Stimulated activated CD8-positive, alpha-beta memory T cell treated with anti-CD3 and anti-CD28 coated beads, Interleukin-2, amount 100 ng/mL, for 48 hours (primary cell): ENCODE measurements at regions not wholly inside any gene's neighbourhood (a gene's known extent, or its start where the extent isn't known, plus 50 kb on each side); places are given as distances from the start of the nearest gene placed in this dataset.

ENCODE experiments used
- DNase-seq, 2 donors: peaks; one replicate each; pipeline ENCODE4 v3.0.0-alpha.2; 2020; ENCODE audit warnings: low read depth in 2 of 2

DNA sequence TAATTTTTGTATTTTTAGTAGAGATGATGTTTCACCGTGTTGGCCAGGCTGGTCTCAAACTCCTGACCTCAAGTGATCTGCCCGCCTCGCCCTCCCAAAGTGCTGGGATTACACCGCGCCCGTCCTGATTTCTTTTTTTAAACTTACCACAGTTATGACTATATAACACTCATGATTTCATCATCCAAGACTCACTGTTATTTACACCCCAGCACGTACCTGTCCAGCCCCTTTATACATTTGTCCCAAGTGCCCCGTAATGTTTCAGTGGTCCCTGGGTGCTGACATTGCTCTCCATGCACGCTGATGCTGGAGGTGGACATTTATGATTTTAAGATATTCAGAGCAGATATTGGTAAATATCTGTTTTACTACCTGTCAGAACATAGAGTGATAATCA, 219.9 kb upstream of the GMDS start:
- no peak for DNase-seq

DNA sequence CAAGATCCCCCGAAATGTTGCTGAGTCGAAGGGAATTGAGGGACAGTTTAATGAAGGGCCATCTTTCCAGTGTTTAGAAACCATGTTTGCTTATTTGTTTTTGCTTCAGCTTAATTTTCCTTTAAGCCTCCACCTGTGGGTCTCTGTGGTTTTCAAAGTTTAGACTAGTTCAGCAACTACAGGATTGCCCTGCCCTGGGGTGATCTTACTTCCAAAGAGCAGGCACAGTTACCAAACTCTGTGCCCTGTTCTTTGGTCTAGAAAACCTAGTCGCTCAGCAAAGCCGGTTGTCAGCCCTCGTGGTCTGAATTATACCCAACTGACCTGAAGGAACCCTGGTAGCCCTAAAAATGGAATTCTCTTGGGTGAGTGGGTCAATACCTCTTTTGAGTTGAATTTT, 219.2 kb upstream of the GMDS start:
- no peak for DNase-seq

DNA sequence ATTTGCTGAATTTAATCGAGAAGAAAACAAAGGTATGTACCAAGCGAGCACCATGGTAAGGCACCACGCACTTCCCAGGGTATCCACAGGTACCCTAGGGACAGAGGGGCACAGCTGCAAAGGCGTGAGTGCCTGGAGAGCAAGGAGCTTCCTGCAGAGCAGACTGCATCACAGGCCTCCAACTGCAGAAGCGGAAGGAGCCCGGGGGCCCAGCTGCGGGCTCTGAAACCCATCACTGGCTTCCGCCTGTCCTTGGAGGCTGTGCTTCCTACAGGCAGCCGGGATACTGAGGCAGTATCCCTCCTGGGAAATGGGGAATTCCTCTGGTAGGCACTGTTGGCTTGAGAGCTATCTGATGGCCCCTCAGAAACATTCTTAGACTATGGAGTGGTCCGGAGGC, 217.4 kb upstream of the GMDS start:
- no peak for DNase-seq

DNA sequence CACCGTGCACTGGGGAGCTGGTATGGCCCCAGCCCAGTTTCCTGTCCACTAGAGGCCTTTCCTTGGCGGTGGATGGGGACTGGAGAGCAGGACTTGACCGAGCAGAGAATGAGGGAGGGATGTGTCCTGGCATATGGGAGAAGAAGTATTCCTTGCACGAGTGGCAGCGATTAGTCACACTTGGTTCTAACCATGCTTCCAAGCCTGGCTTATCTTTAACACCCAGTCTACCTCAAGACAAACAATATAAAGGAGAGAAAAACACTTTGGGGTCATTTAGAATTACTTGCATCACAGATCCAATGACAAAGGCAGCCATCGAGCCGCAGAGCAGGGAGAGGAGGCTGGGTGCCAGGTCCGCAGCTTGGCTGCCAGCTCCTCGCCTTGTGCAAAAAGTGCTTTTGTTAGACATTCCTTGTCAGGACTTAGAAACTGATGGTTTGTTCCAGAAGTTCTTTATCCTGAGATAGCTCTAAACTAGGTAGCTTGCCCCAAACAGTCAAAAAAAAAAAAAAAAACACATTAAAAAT, 214.9 kb upstream of the GMDS start:
- no peak for DNase-seq

DNA sequence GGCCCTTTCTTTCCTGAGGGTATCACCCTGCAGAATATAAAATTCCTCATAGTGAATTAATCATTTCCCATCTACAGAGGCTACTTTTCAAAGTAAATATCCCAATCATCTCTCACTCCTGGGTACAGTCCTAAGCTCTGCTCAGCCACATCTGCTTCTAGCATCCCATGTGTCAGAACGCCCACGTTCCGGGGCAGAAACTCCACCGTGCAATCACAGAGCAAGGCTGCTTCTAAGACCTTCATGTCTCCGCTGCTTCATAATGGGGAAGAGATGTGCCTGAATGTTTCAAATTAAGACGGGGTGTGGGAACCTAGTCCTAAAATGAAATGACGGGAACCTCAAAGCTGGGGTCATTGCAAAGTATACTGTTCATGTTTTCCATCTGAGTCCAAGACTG, 208.8 kb upstream of the GMDS start:
- no peak for DNase-seq

DNA sequence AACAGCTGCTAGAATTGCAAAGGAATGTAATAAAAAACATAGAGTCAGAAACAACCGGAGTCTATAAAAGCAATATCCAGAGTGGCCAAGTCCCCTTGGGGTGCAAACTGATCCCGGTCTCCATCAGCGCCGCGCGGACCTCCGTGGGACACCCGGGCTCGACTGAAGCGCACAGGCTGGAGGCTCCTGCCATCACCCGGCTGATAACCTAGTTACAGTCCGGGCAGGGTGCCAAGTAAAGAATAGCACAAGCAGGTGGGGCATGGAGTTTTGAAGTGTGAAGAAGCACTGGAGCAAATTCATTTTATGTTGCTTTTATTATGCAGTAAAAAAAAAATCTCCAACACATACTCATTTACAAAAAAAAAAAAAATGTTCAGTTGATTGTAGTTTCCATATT, 205.1 kb upstream of the GMDS start:
- no peak for DNase-seq

DNA sequence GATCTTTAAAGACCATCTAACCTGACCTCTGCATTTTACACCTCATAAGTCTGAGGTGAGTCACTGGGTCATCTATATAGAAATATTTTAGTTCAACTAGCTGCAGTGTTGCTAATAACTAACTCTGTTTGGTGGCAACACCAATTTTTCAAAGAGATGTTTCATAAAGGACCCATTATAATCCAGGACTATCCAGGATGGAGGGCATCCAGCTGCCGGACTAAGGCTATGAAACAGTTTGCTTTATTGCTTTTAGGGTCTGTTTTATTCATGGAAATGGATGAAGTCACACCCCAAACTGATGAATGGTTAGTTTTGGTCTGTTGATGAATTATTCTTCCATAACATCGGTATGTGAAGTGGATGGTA, 204.2 kb upstream of the GMDS start:
- DNase-seq: no peak

DNA sequence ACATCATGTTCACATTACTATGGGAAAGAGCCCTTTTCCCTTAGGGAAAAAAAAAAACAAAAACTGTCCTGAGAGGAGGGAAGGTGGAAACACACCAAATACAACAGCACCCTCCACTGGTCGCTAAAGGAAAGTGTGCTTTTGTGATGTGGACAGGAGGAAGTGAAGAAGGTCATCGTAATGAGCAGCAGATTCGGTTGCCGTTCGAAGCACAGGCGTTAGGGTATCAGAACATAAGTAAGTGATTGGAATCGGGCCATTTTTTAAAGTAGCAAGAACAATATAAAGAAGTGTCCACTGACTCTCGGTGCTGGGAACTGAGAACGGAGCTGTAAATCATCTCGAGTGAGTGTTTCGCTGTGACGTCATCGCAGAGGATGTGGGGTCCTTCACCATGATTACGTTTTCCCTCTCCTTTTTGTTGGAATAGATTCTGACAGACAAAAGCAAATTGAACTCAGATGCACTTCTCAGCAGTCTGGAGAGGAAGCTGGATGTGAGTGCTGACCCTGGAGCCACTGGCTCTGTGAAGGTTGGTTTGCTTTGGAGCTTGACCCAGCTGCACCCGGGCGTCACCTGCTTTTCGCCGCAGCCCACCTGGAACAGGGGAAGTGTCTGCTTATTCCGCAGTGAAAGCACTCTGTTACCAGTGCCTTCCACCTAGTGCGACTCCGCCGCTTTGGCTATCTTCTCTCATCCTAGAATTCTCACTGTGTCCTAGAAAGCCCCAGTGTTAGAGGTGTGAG, 203.6 kb upstream of the GMDS start:
- DNase-seq: peak in 1 of 2 donors; percentile 5

DNA sequence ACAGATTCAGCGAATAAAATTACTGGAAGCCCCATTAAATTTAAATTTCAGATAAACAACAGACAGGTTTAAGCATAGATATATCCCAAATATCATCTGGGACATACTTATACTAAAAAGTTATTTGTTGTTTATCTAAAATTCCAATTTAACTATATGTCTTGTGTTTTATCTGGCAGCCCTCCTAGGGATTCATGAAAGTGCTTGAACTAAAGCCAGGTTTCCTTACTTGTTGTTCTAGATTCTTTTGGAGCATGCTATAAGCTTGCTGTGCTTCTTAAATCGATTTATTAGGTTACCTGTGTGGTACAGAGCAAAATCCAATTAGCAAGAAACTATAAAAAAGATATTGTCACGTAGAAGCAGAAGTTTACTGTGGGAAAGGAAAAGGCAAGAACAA, 202.5 kb upstream of the GMDS start:
- no peak for DNase-seq

DNA sequence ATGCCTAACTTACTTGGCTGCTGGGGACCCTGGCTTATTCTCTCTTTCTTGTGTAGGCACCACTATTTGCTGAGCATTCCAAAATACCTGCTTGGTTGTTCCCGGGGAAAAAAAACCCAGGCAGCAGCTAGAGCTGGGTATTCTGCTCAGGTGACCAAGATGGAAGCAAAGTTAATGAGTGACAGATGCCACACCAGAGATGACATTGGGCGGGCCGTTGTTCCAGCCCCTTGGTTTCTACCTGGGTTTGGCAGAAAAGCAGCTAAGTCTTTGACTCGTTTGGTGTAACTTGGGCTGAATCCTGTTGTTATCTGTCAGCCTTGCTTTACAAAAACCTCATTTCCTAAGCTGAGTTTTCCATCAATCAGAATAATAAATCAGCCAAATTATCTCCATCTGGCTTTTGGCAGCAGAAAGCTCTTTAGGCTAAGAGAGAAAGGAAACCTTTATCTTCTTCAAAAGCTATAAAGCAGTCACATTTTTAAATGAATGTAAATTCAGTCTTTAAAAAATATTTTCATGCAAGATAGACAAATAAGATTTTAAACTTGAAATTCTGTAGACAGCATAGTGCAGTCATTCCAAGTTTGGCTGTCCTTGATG, 202.0 kb upstream of the GMDS start:
- DNase-seq: no peak

DNA sequence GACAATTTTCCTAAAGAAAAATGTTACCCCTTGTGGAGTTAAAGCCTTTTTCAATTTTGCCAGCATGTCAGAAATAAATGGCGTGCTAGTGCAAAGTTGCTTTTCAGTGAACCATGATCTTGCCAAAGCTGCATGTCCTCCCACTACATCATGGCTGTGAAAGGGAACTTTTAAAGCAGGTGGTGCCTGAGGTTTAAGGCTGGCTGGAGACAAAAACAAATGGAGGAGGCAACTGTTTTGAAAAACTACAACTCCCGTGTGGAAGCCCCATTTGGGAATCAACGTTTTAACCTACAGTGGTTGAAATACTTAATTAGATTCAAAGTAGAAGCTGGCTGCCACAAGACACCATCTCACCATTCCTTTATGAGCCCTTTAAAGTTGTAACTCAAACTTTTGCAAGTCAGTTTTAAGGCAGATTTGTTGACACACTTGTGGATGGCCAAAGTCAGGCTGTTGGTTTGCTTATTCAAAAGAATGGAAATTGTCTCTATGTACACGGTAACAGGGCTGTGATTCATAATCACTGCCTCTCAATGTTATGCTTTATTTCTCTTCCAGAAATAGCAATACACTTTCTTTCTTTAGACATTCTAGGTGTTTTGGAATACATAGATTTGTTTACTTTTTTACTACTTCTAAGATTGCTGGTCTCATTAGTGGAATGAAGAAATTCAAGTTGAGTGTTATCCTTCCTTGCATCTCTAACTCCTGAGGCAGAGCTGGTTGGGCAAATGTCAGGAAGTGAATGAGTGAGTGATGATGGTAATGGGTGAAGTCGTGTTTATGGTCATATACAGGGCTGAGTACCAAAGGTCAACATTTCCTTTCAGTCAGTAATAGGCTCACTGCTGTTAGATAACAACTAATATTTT, 196.4 kb upstream of the GMDS start:
- DNase-seq: no peak

DNA sequence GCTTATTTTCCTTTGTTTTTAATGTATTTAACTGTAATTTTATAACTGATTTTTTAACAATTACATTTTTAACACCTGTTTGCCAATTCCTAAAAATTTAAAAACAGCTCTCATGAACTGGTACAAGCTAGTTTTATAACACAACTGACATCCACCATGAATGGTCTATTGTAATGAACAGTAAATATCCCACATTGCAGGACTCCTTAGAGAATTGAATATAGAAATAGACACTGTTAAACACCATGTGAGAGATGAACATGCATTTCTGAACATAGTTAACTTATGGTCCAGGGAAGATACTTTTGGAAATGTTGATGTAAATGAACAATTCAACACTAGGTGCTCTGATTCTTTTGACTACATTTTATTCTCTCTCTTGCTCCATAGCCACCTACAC, 195.1 kb upstream of the GMDS start:
- no peak for DNase-seq

DNA sequence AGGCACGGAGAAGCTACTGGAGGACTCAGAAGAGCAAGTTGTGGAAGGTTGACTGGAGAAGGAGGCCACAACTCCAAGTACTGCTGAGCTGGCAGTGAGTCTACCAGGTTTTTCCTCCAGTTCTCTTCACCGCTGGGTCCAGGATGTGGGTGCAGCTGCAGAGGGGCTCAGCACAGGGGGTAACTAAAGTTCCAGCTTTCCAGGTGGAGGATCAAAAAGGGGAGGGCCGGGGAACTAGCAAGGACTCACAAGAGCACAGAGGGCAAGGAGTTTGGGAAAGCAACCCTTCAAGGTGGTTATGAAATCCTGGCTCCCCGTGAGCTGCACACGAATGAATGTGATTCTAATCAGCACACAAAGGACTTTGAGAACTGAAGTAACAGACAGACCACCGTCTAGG, 194.2 kb upstream of the GMDS start:
- DNase-seq: no peak

DNA sequence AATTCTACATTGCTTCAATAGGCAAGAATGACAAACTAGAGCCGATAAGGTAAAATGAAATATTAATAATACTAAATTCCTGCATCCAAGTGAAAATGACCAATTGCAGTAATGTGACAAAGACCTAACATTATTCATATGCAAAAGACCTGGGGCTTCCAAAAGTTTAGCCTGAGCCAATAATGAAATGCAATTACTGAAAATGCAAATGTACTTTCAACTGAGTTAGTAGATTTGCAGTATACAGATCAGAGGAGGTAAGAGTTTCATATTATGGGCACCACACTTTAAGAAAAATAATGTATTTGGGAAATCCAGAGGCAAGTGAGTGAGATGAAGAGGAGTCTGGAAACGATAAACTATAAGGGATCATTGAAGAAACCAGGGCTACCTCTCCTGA, 193.7 kb upstream of the GMDS start:
- no peak for DNase-seq

DNA sequence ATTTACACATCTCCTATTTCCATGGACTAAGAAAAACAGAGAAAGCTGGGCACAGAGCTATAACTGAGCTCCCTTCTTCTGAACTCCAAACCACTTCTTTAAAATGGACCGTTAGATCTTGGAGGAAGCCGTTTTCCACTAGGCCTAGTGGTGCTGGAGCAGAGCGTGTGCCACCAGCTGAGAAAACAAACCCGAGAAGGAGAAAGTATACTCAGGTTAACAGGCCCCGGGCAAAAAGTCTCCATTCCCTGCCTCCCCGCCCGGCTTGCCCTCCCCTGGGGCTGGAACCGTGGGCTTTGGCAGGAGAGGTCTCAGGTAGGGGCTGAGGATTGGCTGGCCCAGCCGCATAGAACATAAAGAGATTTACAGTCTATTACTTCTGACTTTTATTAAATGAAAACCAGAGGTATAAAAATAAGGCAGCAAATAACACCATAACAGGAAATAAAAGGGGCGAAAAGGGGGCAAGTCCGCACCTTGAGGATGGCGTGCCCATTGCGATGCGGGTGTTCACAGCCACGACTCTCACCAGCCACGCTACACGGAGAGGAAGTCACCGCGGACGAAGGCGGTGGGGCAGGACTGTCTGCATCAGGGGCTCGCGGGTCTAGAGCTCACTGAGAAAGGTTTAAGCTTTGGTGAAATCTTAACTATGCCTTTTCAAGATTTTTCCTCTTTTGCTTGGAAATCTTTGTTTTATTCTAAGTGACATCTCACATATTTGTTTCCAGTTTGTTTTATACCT, 191.2 kb upstream of the GMDS start:
- no peak for DNase-seq

DNA sequence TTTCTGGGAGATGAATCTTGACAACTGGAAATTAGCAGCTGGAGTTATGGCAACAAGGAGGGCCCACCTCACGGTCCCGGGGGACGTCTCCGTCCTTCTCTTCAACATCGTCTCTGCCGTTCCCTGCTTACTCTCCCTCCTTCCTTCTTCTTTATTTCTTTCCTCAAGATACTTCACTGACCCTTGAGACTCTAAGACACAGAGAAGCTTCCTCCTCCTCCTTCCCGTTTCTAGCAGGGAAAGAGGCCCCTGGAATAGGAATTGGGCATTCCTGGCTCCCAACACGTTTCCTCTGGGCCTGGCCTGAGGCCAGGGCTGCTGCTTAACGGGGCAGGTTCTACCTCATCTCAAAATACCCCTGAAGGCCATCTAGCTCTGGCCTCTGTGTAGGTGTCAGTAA, 189.9 kb upstream of the GMDS start:
- no peak for DNase-seq

DNA sequence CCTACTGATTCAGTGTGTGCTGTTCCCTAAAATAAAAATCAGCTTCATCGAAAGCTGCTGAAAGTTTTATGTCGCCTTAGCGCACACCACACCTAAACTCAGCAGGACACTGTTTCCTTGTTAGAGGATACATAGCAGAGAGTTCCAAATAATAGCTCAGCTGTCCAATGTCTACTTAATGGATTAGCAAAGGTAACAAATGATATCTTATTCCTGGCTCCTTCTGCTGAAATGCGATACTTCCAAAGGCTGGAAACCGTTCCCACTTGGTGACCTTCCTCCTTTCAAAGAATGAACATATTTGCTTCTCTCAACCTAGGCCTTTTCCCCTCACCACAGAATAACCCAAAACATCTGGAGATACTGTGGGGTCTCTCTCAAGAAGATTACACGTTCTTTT, 189.5 kb upstream of the GMDS start:
- no peak for DNase-seq

DNA sequence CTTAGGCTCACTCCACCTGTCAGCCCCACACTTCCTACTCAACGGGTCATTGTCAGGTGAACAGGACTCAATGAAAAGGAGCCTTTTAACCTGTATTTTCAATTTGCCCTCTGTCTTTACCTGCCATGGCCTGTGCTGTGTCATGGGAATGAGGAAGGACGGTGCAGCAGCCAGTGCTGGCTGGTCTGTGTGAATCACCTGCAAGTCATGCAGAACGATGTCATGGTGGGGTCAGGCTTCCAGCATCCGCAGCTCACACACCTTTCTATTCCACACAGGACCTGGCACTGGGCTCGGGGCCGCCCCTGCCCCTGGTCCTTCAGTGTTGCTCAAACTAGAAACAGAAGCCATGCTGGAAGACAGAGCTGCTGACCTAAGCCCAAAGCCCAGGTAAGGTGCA, 188.7 kb upstream of the GMDS start:
- DNase-seq: no peak

DNA sequence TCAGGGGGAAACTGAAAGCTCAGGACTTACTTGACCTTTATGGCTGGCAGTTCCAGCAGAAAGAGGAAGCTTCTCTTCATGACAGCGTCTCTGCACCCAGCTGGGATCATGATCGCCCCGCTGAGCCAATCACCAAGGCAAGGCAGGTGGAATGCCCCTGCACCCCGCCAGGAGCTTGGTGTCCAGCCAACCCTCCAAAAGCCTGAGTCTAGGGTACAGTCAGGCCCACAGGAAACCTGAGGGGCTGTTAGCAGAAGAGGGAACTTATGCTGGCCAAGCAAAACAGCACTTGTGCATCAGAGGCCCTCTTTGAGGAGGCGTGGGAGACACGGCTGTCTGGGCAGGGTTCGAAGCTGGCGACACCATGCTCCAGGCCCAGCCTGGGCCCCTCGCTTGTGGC, 188.3 kb upstream of the GMDS start:
- no peak for DNase-seq

DNA sequence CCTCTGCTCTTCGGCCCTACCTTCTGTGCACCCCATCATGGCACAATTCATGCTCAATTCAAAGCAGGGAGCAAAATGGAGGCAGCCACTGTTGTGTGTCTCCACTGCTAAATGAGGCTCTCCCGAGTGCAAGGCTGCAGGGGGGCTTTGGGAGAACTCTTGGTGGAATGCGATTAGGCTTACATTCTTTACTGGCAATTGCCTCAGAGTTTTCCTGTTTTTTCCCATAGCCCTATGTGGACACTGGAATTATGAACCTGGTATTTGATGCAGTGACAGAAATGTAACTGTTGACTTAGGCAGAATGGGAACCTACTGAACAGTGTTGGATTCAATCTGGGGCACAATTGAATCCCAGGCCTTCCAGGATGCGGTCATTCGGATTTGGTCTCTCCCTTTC, 187.9 kb upstream of the GMDS start:
- DNase-seq: no peak

DNA sequence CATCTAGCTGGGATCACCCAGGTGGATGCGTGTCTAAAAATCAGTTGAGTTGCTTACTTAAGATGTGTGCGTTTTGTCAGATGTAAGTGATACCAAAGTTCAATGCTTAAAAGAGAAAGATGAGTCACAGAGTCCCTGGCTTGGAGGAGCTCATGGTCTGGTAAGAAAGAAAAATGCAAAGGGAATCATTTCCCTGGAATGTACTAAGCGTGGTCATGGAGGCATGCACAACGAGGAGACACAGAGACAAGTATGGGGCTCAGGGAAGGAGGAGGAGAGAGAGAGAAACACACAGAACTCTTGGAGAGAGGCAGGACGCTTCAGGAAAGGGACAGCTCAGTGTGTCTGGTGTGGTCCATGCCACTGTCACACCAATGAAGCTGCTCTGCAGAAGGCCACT, 186.9 kb upstream of the GMDS start:
- DNase-seq: no peak

DNA sequence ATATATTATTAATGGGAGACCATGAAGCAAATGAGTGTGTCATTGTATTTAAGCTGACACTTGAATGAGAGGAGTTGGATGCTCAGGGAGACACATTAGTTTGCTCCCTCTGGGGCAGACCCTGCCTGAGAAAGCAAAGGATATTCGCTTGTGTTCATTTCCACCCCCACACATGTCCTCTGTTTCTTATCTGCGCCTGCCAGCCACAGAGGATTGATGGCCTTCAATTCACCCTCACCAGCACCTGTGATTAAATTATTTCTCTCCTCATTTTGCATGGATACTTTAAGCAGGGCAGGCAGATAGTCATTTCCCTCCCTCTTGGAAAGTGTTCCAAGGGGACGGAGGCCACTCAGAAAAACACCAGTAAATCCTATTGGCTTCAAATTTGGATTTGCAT, 185.2 kb upstream of the GMDS start:
- no peak for DNase-seq
